ENCODE measurements at regions not wholly inside any gene's neighbourhood (a gene's known extent, or its start where the extent isn't known, plus 50 kb on each side); places are given as distances from the start of the nearest gene placed in this dataset.
A peak's percentile ranks its signal among the peaks of the same experiment; 100 is the strongest.

GRCh38 chr6:140108167-140108566, 733.7 kb upstream of the CITED2 start:
- DNase-seq (no peak), ATAC-seq (ENCODE audit: low FRiP score) (no peak)
- H3K4me1 ChIP-seq (ENCODE audit: control insufficient read depth in 1 of 2, insufficient read depth in 2 of 2, low read length in 2 of 2) = peaks cover 0 to 4% of the 10 kb centered on the region in 2 donors
- no peaks in the 10 kb centered on the region for H3K36me3 ChIP-seq (ENCODE audit: control insufficient read depth in 1 of 2, insufficient read depth in 2 of 2, low read length in 1 of 2)
- no peak overlapping the region for H3K4me3 ChIP-seq (ENCODE audit: low read length in 2 of 2)
- H3K9me3 ChIP-seq (ENCODE audit: control insufficient read depth, low read length) = no peaks in the 10 kb centered on the region
- no peak overlapping the region for H3K27ac ChIP-seq (ENCODE audit: low read depth in 1 of 2, low read length in 2 of 2)
- no peaks in the 10 kb centered on the region for H3K27me3 ChIP-seq (ENCODE audit: control insufficient read depth in 1 of 2, insufficient read depth in 2 of 2, low read length in 1 of 2)
- intact Hi-C loops (cut with DNase I) = no loop called here
- 94% methylated on average over 1 of the region's 1 CpG for WGBS, 2 donors

DNA sequence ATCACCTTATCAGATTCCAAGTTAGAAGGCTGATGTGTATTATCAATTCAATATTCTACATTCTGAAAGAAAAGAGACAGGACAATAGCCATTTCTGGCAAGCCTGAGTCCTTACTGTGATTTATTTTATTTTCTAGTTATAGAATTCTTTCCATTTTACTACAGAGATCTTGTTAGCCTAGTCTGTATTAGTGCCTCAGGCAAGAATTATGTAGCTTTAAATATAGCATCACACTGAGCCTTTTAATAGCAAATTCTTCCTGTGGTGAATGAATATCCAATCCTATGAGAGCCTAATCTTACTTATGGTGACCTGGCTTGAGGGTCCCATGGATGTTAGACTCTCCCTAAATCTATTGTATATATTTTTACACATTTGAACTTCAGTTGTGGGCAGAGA, 732.8 kb upstream of the CITED2 start:
- no peak for DNase-seq
- peaks cover 0 to 4% of the 10 kb centered on the region in 2 donors for H3K4me1 ChIP-seq (ENCODE audit: control insufficient read depth in 1 of 2, insufficient read depth in 2 of 2, low read length in 2 of 2)
- H3K36me3 ChIP-seq (ENCODE audit: control insufficient read depth in 1 of 2, insufficient read depth in 2 of 2, low read length in 1 of 2) = no peaks in the 10 kb centered on the region
- H3K9me3 ChIP-seq (ENCODE audit: control insufficient read depth, low read length) = no peaks in the 10 kb centered on the region
- H3K4me3 ChIP-seq (ENCODE audit: low read length in 2 of 2) = no peak overlapping the region
- ATAC-seq (ENCODE audit: low FRiP score) = no peak
- intact Hi-C loops (cut with DNase I) = no loop called here
- H3K27me3 ChIP-seq (ENCODE audit: control insufficient read depth in 1 of 2, insufficient read depth in 2 of 2, low read length in 1 of 2) = no peaks in the 10 kb centered on the region
- H3K27ac ChIP-seq (ENCODE audit: low read depth in 1 of 2, low read length in 2 of 2) = no peak overlapping the region

- no peak for ATAC-seq (ENCODE audit: low FRiP score)
- intact Hi-C loops (cut with DNase I) = no loop called here
- H3K4me3 ChIP-seq (ENCODE audit: low read length in 2 of 2) = no peak overlapping the region
- H3K4me1 ChIP-seq (ENCODE audit: control insufficient read depth in 1 of 2, insufficient read depth in 2 of 2, low read length in 2 of 2) = peaks cover 0 to 7% of the 10 kb centered on the region in 2 donors
- peak overlapping the region in 1 of 2 donors; percentile 67 for H3K27ac ChIP-seq (ENCODE audit: low read depth in 1 of 2, low read length in 2 of 2)
- DNase-seq = no peak
- H3K36me3 ChIP-seq (ENCODE audit: control insufficient read depth in 1 of 2, insufficient read depth in 2 of 2, low read length in 1 of 2) = no peaks in the 10 kb centered on the region
- H3K9me3 ChIP-seq (ENCODE audit: control insufficient read depth, low read length) = no peaks in the 10 kb centered on the region
- 55 to 60% methylated on average over 6 of the region's 6 CpGs for WGBS, 2 donors
- no peaks in the 10 kb centered on the region for H3K27me3 ChIP-seq (ENCODE audit: control insufficient read depth in 1 of 2, insufficient read depth in 2 of 2, low read length in 1 of 2)
Observed at GRCh38 chr6:140105857-140106256, 731.4 kb upstream of the CITED2 start.

DNA sequence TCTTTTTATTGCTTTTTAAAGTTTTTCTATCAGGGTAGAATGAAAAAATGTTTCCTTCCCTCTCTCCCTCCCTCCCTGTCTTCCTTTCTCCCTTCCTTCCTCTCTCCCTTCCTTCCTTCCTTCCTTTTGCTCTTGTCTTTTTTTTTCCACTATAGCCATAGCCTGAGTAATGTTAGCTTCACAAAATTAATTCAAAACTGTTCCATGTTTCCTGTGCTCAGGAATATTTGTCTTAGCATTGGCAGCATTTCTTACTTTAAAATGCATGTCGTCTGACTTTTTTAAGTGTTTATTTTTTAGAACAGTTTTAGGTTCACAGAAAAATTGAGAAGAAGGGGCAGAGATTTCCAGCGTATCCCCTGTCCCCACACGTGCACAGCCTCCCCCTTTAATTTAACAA, 730.8 kb upstream of the CITED2 start:
- H3K4me1 ChIP-seq (ENCODE audit: control insufficient read depth in 1 of 2, insufficient read depth in 2 of 2, low read length in 2 of 2) = peaks cover 0 to 7% of the 10 kb centered on the region in 2 donors
- intact Hi-C loops (cut with DNase I) = no loop called here
- no peak overlapping the region for H3K4me3 ChIP-seq (ENCODE audit: low read length in 2 of 2)
- DNase-seq (no peak), ATAC-seq (ENCODE audit: low FRiP score) (no peak)
- 4 to 14% methylated on average over 3 of the region's 3 CpGs for WGBS, 2 donors
- H3K27ac ChIP-seq (ENCODE audit: low read depth in 1 of 2, low read length in 2 of 2) = peak overlapping the region; percentile 51 to 67
- no peaks in the 10 kb centered on the region for H3K9me3 ChIP-seq (ENCODE audit: control insufficient read depth, low read length)
- H3K27me3 ChIP-seq (ENCODE audit: control insufficient read depth in 1 of 2, insufficient read depth in 2 of 2, low read length in 1 of 2) = no peaks in the 10 kb centered on the region
- no peaks in the 10 kb centered on the region for H3K36me3 ChIP-seq (ENCODE audit: control insufficient read depth in 1 of 2, insufficient read depth in 2 of 2, low read length in 1 of 2)

GRCh38 chr6:140101818-140102217, 727.4 kb upstream of the CITED2 start:
- Histone ChIP-seq H3K27ac (ENCODE audit: low read depth in 1 of 2, low read length in 2 of 2) (no peak overlapping the region), H3K4me3 (ENCODE audit: low read length in 2 of 2) (no peak overlapping the region), H3K4me1 (ENCODE audit: control insufficient read depth in 1 of 2, insufficient read depth in 2 of 2, low read length in 2 of 2) (peaks cover 3 to 7% of the 10 kb centered on the region in 2 donors), H3K9me3 (ENCODE audit: control insufficient read depth, low read length) (no peaks in the 10 kb centered on the region), H3K36me3 (ENCODE audit: control insufficient read depth in 1 of 2, insufficient read depth in 2 of 2, low read length in 1 of 2) (no peaks in the 10 kb centered on the region), H3K27me3 (ENCODE audit: control insufficient read depth in 1 of 2, insufficient read depth in 2 of 2, low read length in 1 of 2) (no peaks in the 10 kb centered on the region)
- intact Hi-C loops (cut with DNase I) = no loop called here
- DNase-seq = no peak
- ATAC-seq (ENCODE audit: low FRiP score) = no peak

GRCh38 chr6:140101367-140101766, 726.9 kb upstream of the CITED2 start:
- no peaks in the 10 kb centered on the region for H3K36me3 ChIP-seq (ENCODE audit: control insufficient read depth in 1 of 2, insufficient read depth in 2 of 2, low read length in 1 of 2)
- ATAC-seq (ENCODE audit: low FRiP score) (no peak), DNase-seq (no peak)
- H3K4me3 ChIP-seq (ENCODE audit: low read length in 2 of 2) = no peak overlapping the region
- no peaks in the 10 kb centered on the region for H3K27me3 ChIP-seq (ENCODE audit: control insufficient read depth in 1 of 2, insufficient read depth in 2 of 2, low read length in 1 of 2)
- H3K27ac ChIP-seq (ENCODE audit: low read depth in 1 of 2, low read length in 2 of 2) = no peak overlapping the region
- intact Hi-C loops (cut with DNase I) = no loop called here
- 85 to 86% methylated on average over 3 of the region's 3 CpGs for WGBS, 2 donors
- no peaks in the 10 kb centered on the region for H3K9me3 ChIP-seq (ENCODE audit: control insufficient read depth, low read length)
- H3K4me1 ChIP-seq (ENCODE audit: control insufficient read depth in 1 of 2, insufficient read depth in 2 of 2, low read length in 2 of 2) = peaks cover 3 to 7% of the 10 kb centered on the region in 2 donors

DNA sequence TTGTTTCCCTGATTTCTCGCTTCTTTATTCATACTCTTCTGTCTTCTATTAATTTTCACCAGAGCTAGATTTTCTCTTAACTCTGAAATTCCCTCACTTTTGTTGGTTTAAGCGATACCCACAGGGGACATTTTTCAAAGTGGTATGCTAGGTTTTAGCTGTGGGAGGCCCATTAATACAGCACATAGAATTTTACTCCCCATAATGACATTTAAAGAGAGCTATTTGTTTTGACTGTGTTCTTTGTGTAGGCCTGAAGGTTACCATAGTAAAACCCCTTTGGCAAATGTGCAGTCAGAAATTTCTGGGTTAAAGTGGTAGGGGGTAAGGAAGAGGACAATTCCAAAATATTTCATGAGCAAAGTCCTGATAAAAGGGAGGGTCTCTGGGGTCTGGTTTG, 721.1 kb upstream of the CITED2 start:
- no peak overlapping the region for H3K4me3 ChIP-seq (ENCODE audit: low read length in 2 of 2)
- H3K27ac ChIP-seq (ENCODE audit: low read depth in 1 of 2, low read length in 2 of 2) = no peak overlapping the region
- H3K27me3 ChIP-seq (ENCODE audit: control insufficient read depth in 1 of 2, insufficient read depth in 2 of 2, low read length in 1 of 2) = no peaks in the 10 kb centered on the region
- H3K4me1 ChIP-seq (ENCODE audit: control insufficient read depth in 1 of 2, insufficient read depth in 2 of 2, low read length in 2 of 2) = peaks cover 0 to 3% of the 10 kb centered on the region in 2 donors
- H3K9me3 ChIP-seq (ENCODE audit: control insufficient read depth, low read length) = no peaks in the 10 kb centered on the region
- no peak for DNase-seq
- 95 to 96% methylated on average over 2 of the region's 2 CpGs for WGBS, 2 donors
- intact Hi-C loops (cut with DNase I) = loop anchor here in 1 of 2 donors (10.0 kb wide), 1 partner anchor 721 kb away; the partner anchor contains the start of gene CITED2
- H3K36me3 ChIP-seq (ENCODE audit: control insufficient read depth in 1 of 2, insufficient read depth in 2 of 2, low read length in 1 of 2) = no peaks in the 10 kb centered on the region
- ATAC-seq (ENCODE audit: low FRiP score) = no peak

GRCh38 chr6:140091895-140092294, 717.4 kb upstream of the CITED2 start:
- Histone ChIP-seq H3K36me3 (ENCODE audit: control insufficient read depth in 1 of 2, insufficient read depth in 2 of 2, low read length in 1 of 2) (no peaks in the 10 kb centered on the region), H3K4me1 (ENCODE audit: control insufficient read depth in 1 of 2, insufficient read depth in 2 of 2, low read length in 2 of 2) (no peaks in the 10 kb centered on the region), H3K27me3 (ENCODE audit: control insufficient read depth in 1 of 2, insufficient read depth in 2 of 2, low read length in 1 of 2) (no peaks in the 10 kb centered on the region), H3K9me3 (ENCODE audit: control insufficient read depth, low read length) (no peaks in the 10 kb centered on the region), H3K4me3 (ENCODE audit: low read length in 2 of 2) (no peak overlapping the region), H3K27ac (ENCODE audit: low read depth in 1 of 2, low read length in 2 of 2) (no peak overlapping the region)
- 86 to 88% methylated on average over 1 of the region's 1 CpG for WGBS, 2 donors
- intact Hi-C loops (cut with DNase I) = loop anchor here in 1 of 2 donors (10.0 kb wide), 1 partner anchor 717 kb away; the partner anchor contains the start of gene CITED2
- ATAC-seq (ENCODE audit: low FRiP score) (no peak), DNase-seq (no peak)

- 94 to 96% methylated on average over 3 of the region's 3 CpGs for WGBS, 2 donors
- intact Hi-C loops (cut with DNase I) = loop anchor here in 1 of 2 donors (10.0 kb wide), 1 partner anchor 716 kb away; the partner anchor contains the start of gene CITED2
Observed at GRCh38 chr6:140090871-140091270, 716.4 kb upstream of the CITED2 start.

More at GRCh38 chr6:140090871-140091270, 716.4 kb upstream of the CITED2 start:
- no peaks in the 10 kb centered on the region for H3K36me3 ChIP-seq (ENCODE audit: control insufficient read depth in 1 of 2, insufficient read depth in 2 of 2, low read length in 1 of 2)
- DNase-seq (no peak), ATAC-seq (ENCODE audit: low FRiP score) (no peak)
- no peaks in the 10 kb centered on the region for H3K4me1 ChIP-seq (ENCODE audit: control insufficient read depth in 1 of 2, insufficient read depth in 2 of 2, low read length in 2 of 2)
- no peak overlapping the region for H3K27ac ChIP-seq (ENCODE audit: low read depth in 1 of 2, low read length in 2 of 2)
- no peaks in the 10 kb centered on the region for H3K9me3 ChIP-seq (ENCODE audit: control insufficient read depth, low read length)
- no peaks in the 10 kb centered on the region for H3K27me3 ChIP-seq (ENCODE audit: control insufficient read depth in 1 of 2, insufficient read depth in 2 of 2, low read length in 1 of 2)
- no peak overlapping the region for H3K4me3 ChIP-seq (ENCODE audit: low read length in 2 of 2)
